ENCODE measurements at regions not wholly inside any gene's neighbourhood (a gene's known extent, or its start where the extent isn't known, plus 50 kb on each side); places are given as distances from the start of the nearest gene placed in this dataset.

DNA sequence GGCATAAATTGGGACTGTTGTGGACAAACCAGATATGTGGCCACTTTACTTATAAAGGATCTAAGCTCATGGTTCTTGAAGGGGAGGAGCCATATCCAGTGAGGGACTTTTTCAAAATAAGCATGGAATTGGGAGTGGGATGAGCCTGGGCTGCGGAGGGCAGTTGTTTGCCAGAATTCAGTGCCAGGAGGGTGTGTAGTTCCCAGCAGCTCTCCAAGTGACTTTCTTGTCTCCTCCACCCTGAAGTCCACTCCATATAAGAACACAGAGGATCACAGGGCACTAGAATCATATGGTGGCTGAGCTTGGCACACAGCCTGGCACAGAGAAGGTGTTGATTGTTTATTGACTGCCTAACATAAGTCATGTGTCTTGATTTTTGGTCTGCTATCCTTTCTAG, 121.1 kb downstream of the CAVIN4 start:
- no peak overlapping the region for H3K27ac ChIP-seq (ENCODE audit: low read length)
- H3K79me2 ChIP-seq (ENCODE audit: low read length), result no peaks in the 10 kb centered on the region
- no peak overlapping the region for H3K4me3 ChIP-seq (ENCODE audit: low read length)
- no peaks in the 10 kb centered on the region for H3K9me3 ChIP-seq (replicated peaks; ENCODE audit: insufficient read depth, low read length)
- no peaks in the 10 kb centered on the region for H3K36me3 ChIP-seq (replicated peaks; ENCODE audit: insufficient read depth, low read length)
- TF ChIP-seq, protein P1, sequence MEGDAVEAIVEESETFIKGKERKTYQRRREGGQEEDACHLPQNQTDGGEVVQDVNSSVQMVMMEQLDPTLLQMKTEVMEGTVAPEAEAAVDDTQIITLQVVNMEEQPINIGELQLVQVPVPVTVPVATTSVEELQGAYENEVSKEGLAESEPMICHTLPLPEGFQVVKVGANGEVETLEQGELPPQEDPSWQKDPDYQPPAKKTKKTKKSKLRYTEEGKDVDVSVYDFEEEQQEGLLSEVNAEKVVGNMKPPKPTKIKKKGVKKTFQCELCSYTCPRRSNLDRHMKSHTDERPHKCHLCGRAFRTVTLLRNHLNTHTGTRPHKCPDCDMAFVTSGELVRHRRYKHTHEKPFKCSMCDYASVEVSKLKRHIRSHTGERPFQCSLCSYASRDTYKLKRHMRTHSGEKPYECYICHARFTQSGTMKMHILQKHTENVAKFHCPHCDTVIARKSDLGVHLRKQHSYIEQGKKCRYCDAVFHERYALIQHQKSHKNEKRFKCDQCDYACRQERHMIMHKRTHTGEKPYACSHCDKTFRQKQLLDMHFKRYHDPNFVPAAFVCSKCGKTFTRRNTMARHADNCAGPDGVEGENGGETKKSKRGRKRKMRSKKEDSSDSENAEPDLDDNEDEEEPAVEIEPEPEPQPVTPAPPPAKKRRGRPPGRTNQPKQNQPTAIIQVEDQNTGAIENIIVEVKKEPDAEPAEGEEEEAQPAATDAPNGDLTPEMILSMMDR (IDR thresholded peaks at IDR 0.05; ENCODE audit: low read length), result no peak
- TF ChIP-seq EZH2phosphoT487 (IDR thresholded peaks at IDR 0.05; ENCODE audit: low read length) (no peak), EZH2 (optimal IDR thresholded peaks at IDR 0.05; ENCODE audit: low read depth, low read length) (no peak)
- no peak overlapping the region for H3K4me2 ChIP-seq (ENCODE audit: low read depth, low read length)
- H4K20me1 ChIP-seq (ENCODE audit: insufficient read depth, low read length), result no peaks in the 10 kb centered on the region
- H3F3A ChIP-seq (ENCODE audit: insufficient read depth, low read length), result no peaks in the 10 kb centered on the region
- no peak for DNase-seq
- no peak overlapping the region for H3K9ac ChIP-seq (ENCODE audit: low read length)
- H3K9me2 ChIP-seq (replicated peaks; ENCODE audit: insufficient read depth, low read length), result no peaks in the 10 kb centered on the region
- no peaks in the 10 kb centered on the region for H3K27me3 ChIP-seq (replicated peaks; ENCODE audit: insufficient read depth, low read length)
- H3K4me1 ChIP-seq (ENCODE audit: low read length), result no peaks in the 10 kb centered on the region
- no peak overlapping the region for H2AFZ ChIP-seq (ENCODE audit: low read length)

DNA sequence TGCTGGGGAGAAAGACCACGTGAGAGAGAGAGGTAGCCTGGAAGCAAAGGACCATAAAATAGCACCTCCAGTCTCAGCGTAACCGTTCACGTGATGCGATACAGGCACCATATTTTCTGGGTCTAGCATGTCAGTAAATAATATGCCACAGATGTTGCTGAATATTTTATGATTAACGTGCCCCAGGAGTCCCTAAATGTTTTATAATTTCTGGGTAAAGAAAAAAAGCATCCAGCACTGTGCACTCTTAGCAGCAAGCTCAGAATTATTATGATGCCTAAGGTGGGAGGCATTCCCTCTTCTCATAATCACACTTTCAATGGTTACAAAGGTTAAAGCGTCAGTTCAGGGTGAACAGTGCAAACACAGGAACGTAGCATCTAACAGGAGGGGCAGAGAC, 121.8 kb downstream of the CAVIN4 start:
- Histone ChIP-seq H3K27me3 (replicated peaks; ENCODE audit: insufficient read depth, low read length) (no peaks in the 10 kb centered on the region), H3K9ac (ENCODE audit: low read length) (no peak overlapping the region), H2AFZ (ENCODE audit: low read length) (no peak overlapping the region), H3K27ac (ENCODE audit: low read length) (no peak overlapping the region), H3K4me2 (ENCODE audit: low read depth, low read length) (no peak overlapping the region), H3K4me1 (ENCODE audit: low read length) (no peaks in the 10 kb centered on the region), H3K79me2 (ENCODE audit: low read length) (no peaks in the 10 kb centered on the region), H3K9me2 (replicated peaks; ENCODE audit: insufficient read depth, low read length) (no peaks in the 10 kb centered on the region), H3K9me3 (replicated peaks; ENCODE audit: insufficient read depth, low read length) (no peaks in the 10 kb centered on the region), H3K4me3 (ENCODE audit: low read length) (no peak overlapping the region), H4K20me1 (ENCODE audit: insufficient read depth, low read length) (no peaks in the 10 kb centered on the region), H3F3A (ENCODE audit: insufficient read depth, low read length) (no peaks in the 10 kb centered on the region), H3K36me3 (replicated peaks; ENCODE audit: insufficient read depth, low read length) (no peaks in the 10 kb centered on the region)
- TF ChIP-seq, protein P1 (IDR thresholded peaks at IDR 0.05; ENCODE audit: low read length), result no peak
- TF ChIP-seq EZH2phosphoT487 (IDR thresholded peaks at IDR 0.05; ENCODE audit: low read length), result no peak
- no peak for DNase-seq

DNA sequence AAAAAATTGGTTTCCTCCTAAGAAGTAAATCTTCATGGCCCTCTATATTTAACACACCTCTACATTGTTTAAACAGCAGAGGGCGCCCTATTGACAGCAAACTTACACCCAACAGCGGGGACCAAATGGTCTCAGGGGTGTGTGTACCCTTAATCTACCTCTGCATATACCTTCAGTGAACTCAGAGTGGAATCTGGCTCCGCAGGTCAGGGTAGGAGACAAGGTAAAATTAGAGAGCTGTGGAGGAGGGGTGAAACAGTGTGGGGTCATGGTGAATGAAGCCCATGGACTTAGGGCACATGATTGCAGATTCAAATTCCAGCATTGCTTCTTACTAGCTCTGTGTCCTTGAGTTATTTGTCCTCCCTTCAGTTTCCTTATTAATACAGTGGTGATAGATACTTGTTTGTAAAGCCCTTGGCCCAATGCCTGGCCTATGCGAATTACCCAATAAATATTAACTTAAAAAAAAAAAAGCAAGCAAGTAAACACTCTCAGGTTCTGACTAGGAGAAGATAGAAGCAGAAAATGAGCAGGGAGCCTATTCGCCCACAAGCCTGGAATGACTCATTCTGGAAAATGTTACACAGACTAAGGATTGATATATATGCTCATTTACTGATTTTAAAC, 122.9 kb downstream of the CAVIN4 start:
- peak; percentile 31 for DNase-seq
- TF ChIP-seq EZH2phosphoT487 (IDR thresholded peaks at IDR 0.05; ENCODE audit: low read length) (no peak), EZH2 (optimal IDR thresholded peaks at IDR 0.05; ENCODE audit: low read depth, low read length) (no peak)
- TF ChIP-seq, protein P1 (IDR thresholded peaks at IDR 0.05; ENCODE audit: low read length), result peak; percentile 63
- H3F3A ChIP-seq (ENCODE audit: insufficient read depth, low read length), result no peaks in the 10 kb centered on the region

More for the DNA sequence above, 122.9 kb downstream of the CAVIN4 start:
- no peak overlapping the region for H3K27ac ChIP-seq (ENCODE audit: low read length)
- 0 out of 2 replicates have a peak overlapping the region, but pooled peaks have one; percentile 18 for H2AFZ ChIP-seq (ENCODE audit: low read length)
- no peak overlapping the region for H3K4me2 ChIP-seq (ENCODE audit: low read depth, low read length)
- H3K27me3 ChIP-seq (replicated peaks; ENCODE audit: insufficient read depth, low read length), result no peaks in the 10 kb centered on the region
- no peaks in the 10 kb centered on the region for H3K79me2 ChIP-seq (ENCODE audit: low read length)
- H3K9me3 ChIP-seq (replicated peaks; ENCODE audit: insufficient read depth, low read length), result no peaks in the 10 kb centered on the region
- H4K20me1 ChIP-seq (ENCODE audit: insufficient read depth, low read length), result no peaks in the 10 kb centered on the region
- no peak overlapping the region for H3K4me3 ChIP-seq (ENCODE audit: low read length)
- H3K36me3 ChIP-seq (replicated peaks; ENCODE audit: insufficient read depth, low read length), result no peaks in the 10 kb centered on the region
- no peaks in the 10 kb centered on the region for H3K9me2 ChIP-seq (replicated peaks; ENCODE audit: insufficient read depth, low read length)
- no peaks in the 10 kb centered on the region for H3K4me1 ChIP-seq (ENCODE audit: low read length)
- no peak overlapping the region for H3K9ac ChIP-seq (ENCODE audit: low read length)
